HG02610 (cell line): ENCODE measurements at regions not wholly inside any gene's neighbourhood (a gene's known extent, or its start where the extent isn't known, plus 50 kb on each side); places are given as distances from the start of the nearest gene placed in this dataset.
"Not testable (repeated sequence)": the region's sequence is repeated elsewhere in the genome, so short reads cannot be mapped to it uniquely, and the experiment has no call there.

ENCODE experiments used
- ATAC-seq: cut with Tn5 transposase; IDR thresholded peaks from one replicate; pipeline ENCODE4 v1.9.1; 2021; ENCODE audit warnings: mild to moderate bottlenecking, moderate library complexity; ENCODE audit not compliant: unreplicated experiment

DNA sequence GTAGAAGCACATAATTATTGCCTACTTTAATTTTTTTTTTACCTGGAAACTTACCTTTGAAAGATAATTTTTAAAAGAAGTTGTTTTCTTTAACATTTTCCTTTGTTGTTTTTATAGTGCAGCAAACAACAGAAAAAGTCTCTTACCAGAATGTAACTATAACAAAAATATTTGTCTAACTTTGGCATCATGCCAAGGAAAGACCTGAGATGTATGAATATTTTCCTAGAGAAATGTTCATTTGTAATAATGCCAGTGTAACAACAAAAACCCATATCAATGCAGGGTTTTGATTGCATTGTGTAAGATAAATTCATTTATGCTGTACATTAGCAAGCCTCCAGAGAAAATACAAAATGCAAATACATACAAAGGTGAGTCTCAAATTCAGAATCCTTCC lies 775.7 kb downstream of the SI start:
- ATAC-seq = no peak

- ATAC-seq = not testable (repeated sequence)
Observed at GRCh38 chr3:164291486-164291885, 786.8 kb downstream of the SI start.

- no peak for ATAC-seq
Observed at GRCh38 chr3:164278550-164278949, 799.7 kb downstream of the SI start.

DNA sequence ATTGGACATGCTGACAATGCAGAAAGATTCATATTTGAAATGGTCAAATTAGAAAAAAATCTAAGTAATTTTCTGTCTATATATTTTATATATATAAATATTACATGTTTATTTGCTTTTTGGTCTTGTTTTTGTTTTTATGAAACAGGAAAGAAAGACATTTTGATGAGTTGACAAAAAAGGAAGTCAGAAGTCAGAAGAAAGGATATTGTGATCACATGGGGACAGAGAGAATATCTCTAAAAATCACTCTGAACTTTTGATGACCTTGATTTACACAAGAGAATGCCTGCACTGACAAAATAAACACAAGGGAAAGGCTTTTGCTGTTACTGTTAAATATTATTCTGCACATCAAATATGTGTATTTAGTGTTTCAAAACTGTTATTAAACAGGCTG lies 811.2 kb downstream of the SI start:
- no peak for ATAC-seq

GRCh38 chr3:164250923-164251322 lies 827.4 kb downstream of the SI start:
- ATAC-seq = no peak

GRCh38 chr3:164236851-164237250 lies 841.4 kb downstream of the SI start:
- ATAC-seq = no peak

DNA sequence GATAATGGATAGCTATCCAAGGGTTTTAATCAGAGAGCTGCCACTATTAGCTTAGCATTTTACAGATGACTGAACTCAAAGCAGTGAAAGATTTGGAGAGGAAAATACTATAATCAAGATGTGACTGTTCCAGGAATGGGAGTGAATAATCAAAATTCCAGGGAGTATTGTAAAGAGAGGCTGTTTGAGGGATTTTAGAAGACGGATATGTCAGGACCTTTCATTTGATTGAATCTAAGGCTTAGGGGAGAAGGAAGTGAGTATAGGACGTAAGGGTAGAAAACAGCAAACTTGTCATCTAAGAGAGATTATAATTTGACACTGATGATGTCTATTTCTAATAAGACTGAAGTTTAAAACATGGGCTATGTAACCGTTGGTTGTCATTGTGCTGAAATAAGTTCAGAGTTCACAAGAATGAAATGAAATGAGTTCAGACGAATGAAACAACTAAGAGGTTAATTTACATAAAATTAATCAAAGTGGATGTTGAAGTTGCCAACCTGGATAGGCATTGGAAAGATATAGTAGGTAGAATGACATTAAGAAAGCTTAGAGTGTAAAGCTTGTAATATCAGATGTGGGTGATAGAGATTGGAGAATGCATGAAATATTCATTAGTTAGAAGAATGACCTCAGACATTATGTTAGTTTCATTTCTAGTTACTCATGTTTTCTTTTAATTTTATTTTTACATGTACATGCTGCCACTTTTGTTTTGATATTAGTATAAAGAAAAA lies 842.8 kb downstream of the SI start:
- ATAC-seq = no peak

DNA sequence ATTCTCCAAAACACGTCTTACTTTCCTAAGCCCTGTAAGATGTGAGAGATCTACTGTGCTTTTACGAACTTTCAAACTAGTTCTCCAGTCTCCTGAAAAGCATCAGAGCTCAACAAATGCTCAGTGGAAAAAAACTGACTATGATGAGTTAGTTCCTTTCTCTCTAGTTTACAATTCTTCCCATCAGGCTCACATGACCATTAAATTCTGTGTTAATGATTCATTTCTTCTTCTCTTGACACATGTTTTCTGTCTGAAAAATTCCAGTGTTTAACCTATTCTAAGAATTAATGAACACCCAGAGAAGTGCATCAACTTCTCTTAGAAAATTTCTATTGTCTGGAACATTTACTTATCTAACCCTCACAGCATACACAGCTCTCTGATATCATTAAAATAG lies 844.3 kb downstream of the SI start:
- ATAC-seq = no peak

DNA sequence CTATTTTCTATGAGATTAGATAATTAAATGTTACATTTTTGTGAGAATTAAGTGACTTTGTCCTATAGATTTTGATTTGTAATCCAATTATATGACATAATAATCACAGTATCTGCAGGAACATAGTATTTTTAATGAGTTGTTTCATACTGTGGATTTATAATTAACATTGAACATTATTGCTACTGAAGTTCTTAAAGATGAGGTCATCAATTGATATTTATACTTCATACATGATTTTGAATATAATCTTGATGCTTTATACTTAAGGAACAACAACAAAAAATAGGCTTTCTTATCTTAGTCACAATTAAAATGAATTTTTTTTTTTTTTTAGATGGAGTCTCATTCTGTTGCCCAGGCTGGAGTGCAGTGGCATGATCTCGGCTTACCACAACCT lies 846.6 kb downstream of the SI start:
- ATAC-seq = no peak

DNA sequence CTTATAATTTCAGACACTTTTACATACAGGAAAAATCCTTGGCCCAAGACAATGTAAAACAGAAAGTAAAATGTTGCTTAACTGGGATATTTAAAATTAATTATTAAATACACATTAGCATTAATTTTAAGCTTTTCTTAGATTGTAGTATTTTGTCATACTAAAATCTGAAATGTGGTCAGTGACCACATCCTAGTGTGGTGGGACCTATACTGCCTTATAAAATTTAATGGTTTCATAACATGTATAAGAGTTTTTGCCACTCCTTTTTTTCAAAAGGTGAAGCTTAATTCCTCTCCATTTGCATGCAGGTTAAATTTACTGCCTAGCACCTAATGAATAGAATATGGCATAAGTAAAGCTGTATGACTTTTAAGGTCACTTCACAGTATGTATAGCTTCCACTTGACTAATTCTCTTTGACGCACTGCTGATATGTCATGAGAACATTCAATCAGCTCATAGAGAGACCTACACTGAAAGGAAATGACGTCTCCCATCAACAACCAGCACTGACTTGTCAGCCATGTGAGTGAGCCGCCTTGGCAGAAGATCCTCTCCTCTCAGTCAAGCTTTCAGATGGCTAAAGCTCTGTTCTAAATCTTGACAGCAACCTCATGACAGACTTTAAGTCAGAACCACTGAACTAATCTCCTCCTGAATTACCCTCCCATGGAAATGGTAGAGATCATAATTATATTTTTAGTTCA lies 847.8 kb downstream of the SI start:
- no peak for ATAC-seq

GRCh38 chr3:164224126-164224525 lies 854.2 kb downstream of the SI start:
- ATAC-seq = no peak

DNA sequence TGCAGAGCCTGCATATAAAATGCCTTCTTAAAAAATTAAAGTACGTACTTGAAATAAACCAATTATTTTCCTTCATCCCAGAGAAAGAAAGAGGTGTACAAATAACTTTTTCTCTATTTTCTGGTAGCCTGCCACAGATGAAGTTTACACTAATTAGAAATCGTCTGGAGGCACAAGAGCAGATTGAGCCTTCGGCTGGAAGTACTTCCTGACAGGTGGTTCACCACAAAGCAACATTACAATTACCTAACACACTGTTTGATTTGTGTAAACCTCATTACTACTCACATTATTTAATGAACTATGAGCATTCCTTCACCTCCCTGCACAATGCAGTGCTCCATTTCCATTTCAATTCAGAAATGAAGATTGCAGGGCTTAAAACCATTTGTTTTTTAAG lies 856.1 kb downstream of the SI start:
- no peak for ATAC-seq

GRCh38 chr3:164221297-164221696 lies 857.0 kb downstream of the SI start:
- ATAC-seq = no peak

GRCh38 chr3:164209363-164209762 lies 868.9 kb downstream of the SI start:
- ATAC-seq = no peak

GRCh38 chr3:164208821-164209220 lies 869.5 kb downstream of the SI start:
- no peak for ATAC-seq

GRCh38 chr3:164208048-164208447 lies 870.2 kb downstream of the SI start:
- no peak for ATAC-seq

- ATAC-seq = no peak
Observed at GRCh38 chr3:164200053-164200823, 878.1 kb downstream of the SI start.

DNA sequence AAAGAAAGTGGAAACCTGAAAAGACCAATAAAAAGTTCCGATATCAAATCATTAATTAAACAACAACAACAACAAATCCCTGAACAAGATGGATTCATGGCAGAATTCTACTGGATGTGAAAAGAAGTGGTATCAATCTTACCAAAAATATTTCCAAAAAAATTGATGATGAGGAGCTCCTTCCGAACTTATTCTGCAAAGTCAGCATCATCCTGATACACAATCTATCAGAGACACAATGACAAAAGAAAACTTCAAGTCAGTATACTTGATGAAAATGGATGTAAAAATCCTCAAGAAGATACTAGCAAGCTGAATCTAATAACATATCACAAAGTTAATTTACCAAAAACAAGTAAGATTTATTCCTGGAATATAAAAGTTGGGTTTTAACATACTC lies 881.8 kb downstream of the SI start:
- ATAC-seq = no peak

GRCh38 chr3:164194842-164195241 lies 883.5 kb downstream of the SI start:
- ATAC-seq = no peak

GRCh38 chr3:164192974-164193373 lies 885.3 kb downstream of the SI start:
- no peak for ATAC-seq

- no peak for ATAC-seq
Observed at GRCh38 chr3:164190566-164190965, 887.7 kb downstream of the SI start.

- ATAC-seq = no peak
Observed at GRCh38 chr3:164186095-164186494, 892.2 kb downstream of the SI start.
